ENCODE measurements at regions not wholly inside any gene's neighbourhood (a gene's known extent, or its start where the extent isn't known, plus 50 kb on each side); places are given as distances from the start of the nearest gene placed in this dataset.

DNA sequence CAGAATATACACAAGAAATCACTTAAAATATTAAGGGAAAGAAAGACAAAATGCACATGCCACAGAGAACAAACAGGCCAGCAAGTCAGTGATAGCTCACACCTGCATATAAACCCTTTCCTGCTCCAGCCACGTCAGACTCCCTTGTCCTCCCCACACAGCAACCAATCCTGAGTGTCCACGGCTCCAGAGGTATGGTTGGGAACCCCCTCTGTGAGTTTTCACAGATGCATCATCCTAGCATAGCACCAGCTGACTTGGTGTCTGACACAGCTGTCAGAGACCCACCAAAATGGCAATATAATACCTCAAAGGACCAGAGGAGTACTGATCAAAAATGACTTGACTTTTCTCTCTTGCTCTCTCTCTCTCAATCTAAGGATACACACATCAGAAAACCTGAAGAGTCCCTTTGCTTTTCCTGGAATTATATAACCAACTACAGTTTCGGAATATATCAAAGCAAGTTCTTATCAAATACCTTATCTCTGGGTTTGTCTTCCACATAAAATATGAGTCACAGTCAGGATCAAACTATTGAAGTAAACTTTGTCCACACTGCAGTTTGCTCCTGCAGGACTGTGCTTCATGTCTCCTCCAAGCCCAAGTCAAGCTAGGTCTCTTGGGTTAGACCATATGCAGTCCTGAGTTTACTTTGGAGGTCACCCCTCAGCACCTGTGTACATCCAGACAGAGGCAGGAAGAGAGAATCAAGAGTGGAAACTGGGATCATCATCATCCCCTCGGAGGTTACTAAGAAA is 187.1 kb upstream of the THBS1 start:
- Histone ChIP-seq H3K36me3 (ENCODE audit: insufficient read depth, low read length) (no peaks in the 10 kb centered on the region), H3K4me3 (ENCODE audit: low read length) (no peak overlapping the region), H3K4me1 (ENCODE audit: insufficient read depth, low read length) (no peaks in the 10 kb centered on the region), H3K27me3 (ENCODE audit: insufficient read depth, low read length, poor library complexity, severe bottlenecking) (no peaks in the 10 kb centered on the region), H3K9me3 (ENCODE audit: low read length) (no peaks in the 10 kb centered on the region), H3K27ac (ENCODE audit: low read depth, low read length) (no peak overlapping the region)
- Mint-ChIP-seq H3K4me1 (no peaks in the 10 kb centered on the region), H3K9me3 (peaks cover 0 to 2% (median 0%) of the 10 kb centered on the region in 5 donors), H3K4me3 (no peak overlapping the region), H3K27me3 (peaks cover 6 to 29% of the 10 kb centered on the region in 2 donors), H3K27ac (no peak overlapping the region), H3K36me3 (no peaks in the 10 kb centered on the region)
- no peak for DNase-seq
- ChIA-PET CTCF (no interaction called here), POLR2A (no interaction called here)

DNA sequence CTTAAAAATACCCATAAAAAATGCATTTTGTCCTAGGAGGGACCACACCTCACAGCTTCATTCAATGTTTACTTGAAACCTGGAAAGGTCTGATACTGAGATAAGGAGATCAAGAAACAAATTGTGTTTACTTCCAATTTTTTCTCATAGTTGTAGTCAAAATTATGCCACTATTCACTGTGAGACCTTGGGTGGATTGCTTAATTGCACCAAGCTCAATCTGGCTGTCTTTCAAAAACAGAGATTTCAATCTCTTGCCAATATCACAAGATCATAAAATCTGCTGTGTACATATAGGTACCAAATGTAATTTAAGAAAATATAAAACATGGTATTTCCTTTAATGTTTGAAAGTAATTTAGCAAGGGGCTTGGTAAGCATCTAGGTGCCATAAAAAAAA is 186.4 kb upstream of the THBS1 start:
- H3K4me1 Mint-ChIP-seq: no peaks in the 10 kb centered on the region
- no peak overlapping the region for H3K4me3 ChIP-seq (ENCODE audit: low read length)
- H3K9me3 ChIP-seq (ENCODE audit: low read length): no peaks in the 10 kb centered on the region
- no peaks in the 10 kb centered on the region for H3K36me3 ChIP-seq (ENCODE audit: insufficient read depth, low read length)
- no peaks in the 10 kb centered on the region for H3K36me3 Mint-ChIP-seq
- no peaks in the 10 kb centered on the region for H3K27me3 ChIP-seq (ENCODE audit: insufficient read depth, low read length, poor library complexity, severe bottlenecking)
- H3K27me3 Mint-ChIP-seq: peaks cover 6 to 28% of the 10 kb centered on the region in 2 donors
- no peak overlapping the region for H3K27ac ChIP-seq (ENCODE audit: low read depth, low read length)
- CTCF ChIA-PET: no interaction called here
- H3K4me3 Mint-ChIP-seq: no peak overlapping the region
- H3K9me3 Mint-ChIP-seq: peaks cover 0 to 2% (median 0%) of the 10 kb centered on the region in 5 donors
- no peak overlapping the region for H3K27ac Mint-ChIP-seq
- DNase-seq: no peak
- POLR2A ChIA-PET: no interaction called here
- no peaks in the 10 kb centered on the region for H3K4me1 ChIP-seq (ENCODE audit: insufficient read depth, low read length)

DNA sequence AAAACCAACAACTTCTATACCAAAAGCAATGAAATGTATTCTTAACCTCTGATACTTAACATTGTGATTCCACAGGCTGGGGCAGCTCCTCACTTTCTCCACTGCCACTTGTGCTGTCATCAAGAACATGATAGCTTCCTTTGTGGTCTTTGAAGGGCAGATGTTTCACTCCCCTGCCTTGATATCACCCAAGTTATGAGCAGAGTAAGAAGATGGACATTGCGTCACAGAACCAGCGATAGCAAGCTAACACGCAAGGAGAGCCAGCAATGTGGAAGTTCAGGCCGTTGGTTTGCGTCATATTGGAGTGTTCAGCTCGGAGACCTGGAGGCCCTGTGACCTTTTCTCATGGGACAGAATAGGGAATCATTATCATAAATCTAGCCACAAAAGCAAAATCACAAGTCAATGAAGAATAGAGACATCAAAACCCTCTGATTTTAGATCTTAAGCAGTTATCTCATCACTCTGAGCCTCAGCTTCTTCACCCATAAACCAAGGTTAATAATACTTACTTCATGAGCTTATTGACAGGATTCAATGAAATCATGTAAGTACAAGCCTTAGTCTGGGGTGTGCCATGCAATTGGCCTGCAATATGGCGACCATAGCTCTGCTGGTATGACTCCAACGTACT is 183.8 kb upstream of the THBS1 start:
- CTCF ChIA-PET: no interaction called here
- no peak overlapping the region for H3K27ac Mint-ChIP-seq
- DNase-seq: no peak
- no peak overlapping the region for H3K4me3 Mint-ChIP-seq
- H3K9me3 Mint-ChIP-seq: peaks cover 0 to 2% (median 0%) of the 10 kb centered on the region in 5 donors
- H3K9me3 ChIP-seq (ENCODE audit: low read length): no peaks in the 10 kb centered on the region
- H3K36me3 Mint-ChIP-seq: no peaks in the 10 kb centered on the region
- peaks cover 6 to 19% of the 10 kb centered on the region in 2 donors for H3K27me3 Mint-ChIP-seq
- H3K36me3 ChIP-seq (ENCODE audit: insufficient read depth, low read length): no peaks in the 10 kb centered on the region
- POLR2A ChIA-PET: no interaction called here
- no peaks in the 10 kb centered on the region for H3K4me1 ChIP-seq (ENCODE audit: insufficient read depth, low read length)
- no peaks in the 10 kb centered on the region for H3K4me1 Mint-ChIP-seq
- no peak overlapping the region for H3K27ac ChIP-seq (ENCODE audit: low read depth, low read length)
- H3K27me3 ChIP-seq (ENCODE audit: insufficient read depth, low read length, poor library complexity, severe bottlenecking): no peaks in the 10 kb centered on the region
- H3K4me3 ChIP-seq (ENCODE audit: low read length): no peak overlapping the region

DNA sequence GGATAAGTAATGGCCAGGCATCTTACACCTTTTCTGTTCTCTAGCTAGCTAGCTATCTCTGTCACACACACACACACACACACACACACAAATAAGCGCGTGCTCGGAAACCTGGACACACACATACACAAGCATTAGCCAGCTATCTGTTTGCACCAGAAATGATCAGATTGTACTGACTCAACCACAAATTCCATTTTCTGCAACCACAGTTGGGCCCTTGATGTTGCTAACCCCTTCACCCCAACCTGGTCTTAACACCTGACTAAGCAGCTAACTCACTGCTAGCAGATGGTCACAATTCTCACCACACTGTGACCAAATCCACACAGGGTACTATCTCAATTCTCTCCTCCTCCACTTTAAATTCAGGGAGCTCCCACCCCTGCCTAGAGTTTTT is 183.0 kb upstream of the THBS1 start:
- no peaks in the 10 kb centered on the region for H3K27me3 ChIP-seq (ENCODE audit: insufficient read depth, low read length, poor library complexity, severe bottlenecking)
- Mint-ChIP-seq H3K9me3 (peaks cover 0 to 2% (median 0%) of the 10 kb centered on the region in 5 donors), H3K4me1 (no peaks in the 10 kb centered on the region), H3K27ac (no peak overlapping the region), H3K4me3 (no peak overlapping the region), H3K27me3 (peaks cover 6 to 23% of the 10 kb centered on the region in 2 donors), H3K36me3 (no peaks in the 10 kb centered on the region)
- no peaks in the 10 kb centered on the region for H3K36me3 ChIP-seq (ENCODE audit: insufficient read depth, low read length)
- no peaks in the 10 kb centered on the region for H3K9me3 ChIP-seq (ENCODE audit: low read length)
- no peaks in the 10 kb centered on the region for H3K4me1 ChIP-seq (ENCODE audit: insufficient read depth, low read length)
- no peak overlapping the region for H3K4me3 ChIP-seq (ENCODE audit: low read length)
- no peak for DNase-seq
- POLR2A ChIA-PET: interaction anchor here (0.5 kb wide), 1 partner anchor 13 kb away, joined by 3 read pairs; no protein-coding TSS in a partner anchor
- CTCF ChIA-PET: no interaction called here
- no peak overlapping the region for H3K27ac ChIP-seq (ENCODE audit: low read depth, low read length)

DNA sequence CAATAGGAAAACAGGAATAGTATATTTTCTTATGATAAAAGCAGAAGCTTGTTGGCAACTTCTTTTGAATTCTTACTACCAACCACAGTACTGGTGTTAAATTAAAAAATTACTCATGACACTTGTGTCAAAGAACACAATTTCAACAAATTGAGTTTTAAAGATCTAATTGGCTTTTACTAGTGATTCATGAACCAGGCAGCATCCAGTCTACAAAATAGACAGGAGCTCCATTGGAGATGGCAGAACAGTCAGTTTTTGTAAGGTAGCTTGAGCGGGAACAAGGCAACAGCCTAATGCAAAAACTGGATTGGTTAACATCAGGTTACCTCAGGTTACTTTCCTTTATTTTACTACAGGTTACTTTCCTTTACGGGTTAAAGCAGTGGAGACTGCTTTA is 181.3 kb upstream of the THBS1 start:
- Mint-ChIP-seq H3K9me3 (no peaks in the 10 kb centered on the region), H3K27ac (no peak overlapping the region), H3K4me3 (no peak overlapping the region), H3K36me3 (no peaks in the 10 kb centered on the region), H3K27me3 (peaks cover 6 to 17% of the 10 kb centered on the region in 2 donors), H3K4me1 (no peaks in the 10 kb centered on the region)
- ChIA-PET CTCF (no interaction called here), POLR2A (no interaction called here)
- no peak overlapping the region for H3K4me3 ChIP-seq (ENCODE audit: low read length)
- DNase-seq: no peak
- H3K27me3 ChIP-seq (ENCODE audit: insufficient read depth, low read length, poor library complexity, severe bottlenecking): no peaks in the 10 kb centered on the region
- H3K9me3 ChIP-seq (ENCODE audit: low read length): no peaks in the 10 kb centered on the region
- no peaks in the 10 kb centered on the region for H3K36me3 ChIP-seq (ENCODE audit: insufficient read depth, low read length)
- H3K4me1 ChIP-seq (ENCODE audit: insufficient read depth, low read length): no peaks in the 10 kb centered on the region
- H3K27ac ChIP-seq (ENCODE audit: low read depth, low read length): no peak overlapping the region

DNA sequence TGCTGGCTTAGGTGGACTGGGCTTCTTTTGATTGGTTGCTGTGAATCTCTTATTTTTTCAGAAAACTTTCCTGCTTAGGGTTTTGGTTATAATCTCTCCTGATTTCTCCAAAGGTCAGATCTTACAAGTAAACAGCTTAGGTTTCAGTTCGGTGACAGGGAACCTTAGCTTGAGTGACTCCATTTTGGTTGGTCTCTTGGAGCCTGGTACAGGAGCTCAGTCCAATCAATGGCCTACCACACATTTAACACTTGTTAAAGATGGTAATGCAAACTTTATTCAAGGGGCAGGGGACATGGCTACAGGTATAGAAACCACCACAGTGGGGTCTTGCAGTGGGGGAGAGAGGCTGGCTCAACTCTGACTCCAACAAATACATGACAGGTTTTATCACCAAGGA is 180.9 kb upstream of the THBS1 start:
- no peak overlapping the region for H3K4me3 Mint-ChIP-seq
- ChIA-PET POLR2A (no interaction called here), CTCF (no interaction called here)
- no peak for DNase-seq
- Histone ChIP-seq H3K4me3 (ENCODE audit: low read length) (no peak overlapping the region), H3K36me3 (ENCODE audit: insufficient read depth, low read length) (no peaks in the 10 kb centered on the region), H3K9me3 (ENCODE audit: low read length) (no peaks in the 10 kb centered on the region), H3K27me3 (ENCODE audit: insufficient read depth, low read length, poor library complexity, severe bottlenecking) (no peaks in the 10 kb centered on the region), H3K4me1 (ENCODE audit: insufficient read depth, low read length) (no peaks in the 10 kb centered on the region), H3K27ac (ENCODE audit: low read depth, low read length) (no peak overlapping the region)
- no peaks in the 10 kb centered on the region for H3K4me1 Mint-ChIP-seq
- H3K27ac Mint-ChIP-seq: peak overlapping the region in 1 of 8 donors; percentile 30
- peaks cover 8 to 17% of the 10 kb centered on the region in 2 donors for H3K27me3 Mint-ChIP-seq
- no peaks in the 10 kb centered on the region for H3K36me3 Mint-ChIP-seq
- no peaks in the 10 kb centered on the region for H3K9me3 Mint-ChIP-seq

DNA sequence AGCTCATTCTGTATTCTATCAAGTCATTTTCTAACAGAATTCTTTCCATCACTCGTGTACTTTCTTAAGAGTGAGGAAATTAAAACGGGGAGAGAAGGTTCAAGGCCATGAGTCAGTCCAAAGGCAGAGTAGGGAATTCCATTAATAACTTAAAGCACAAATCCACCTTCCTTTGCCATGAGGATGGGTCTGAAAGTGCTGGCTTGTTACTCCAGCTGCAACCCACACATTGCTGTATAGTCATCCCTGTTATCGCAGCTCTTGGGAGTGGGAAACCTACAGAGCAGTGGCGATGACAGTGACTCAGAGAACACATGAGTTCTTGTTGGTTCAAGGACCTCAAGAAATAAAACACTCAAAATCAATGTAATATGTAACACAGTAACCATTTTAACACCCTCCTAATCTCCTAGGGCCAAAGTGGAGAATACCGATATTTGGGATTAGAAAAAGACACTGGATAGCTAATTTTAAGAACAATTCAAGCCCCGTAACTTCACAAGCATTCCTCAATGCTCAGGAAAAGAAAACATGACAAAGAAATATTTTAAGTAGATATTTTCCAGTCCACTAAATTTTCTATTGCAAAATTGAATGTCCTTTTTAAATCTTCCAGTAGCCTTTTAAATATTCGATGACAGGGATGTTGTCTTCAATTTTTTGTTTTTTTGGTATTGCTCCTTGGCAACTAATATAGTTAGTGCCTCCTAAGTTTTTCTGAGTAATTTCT is 179.9 kb upstream of the THBS1 start:
- DNase-seq: no peak
- H3K27ac Mint-ChIP-seq: no peak overlapping the region
- no peaks in the 10 kb centered on the region for H3K36me3 ChIP-seq (ENCODE audit: insufficient read depth, low read length)
- POLR2A ChIA-PET: no interaction called here
- H3K4me1 ChIP-seq (ENCODE audit: insufficient read depth, low read length): no peaks in the 10 kb centered on the region
- H3K27me3 Mint-ChIP-seq: peaks cover 2 to 17% of the 10 kb centered on the region in 2 donors
- no peak overlapping the region for H3K27ac ChIP-seq (ENCODE audit: low read depth, low read length)
- H3K4me3 Mint-ChIP-seq: no peak overlapping the region
- no peaks in the 10 kb centered on the region for H3K9me3 ChIP-seq (ENCODE audit: low read length)
- no peaks in the 10 kb centered on the region for H3K36me3 Mint-ChIP-seq
- H3K4me3 ChIP-seq (ENCODE audit: low read length): no peak overlapping the region
- no peaks in the 10 kb centered on the region for H3K27me3 ChIP-seq (ENCODE audit: insufficient read depth, low read length, poor library complexity, severe bottlenecking)
- no peaks in the 10 kb centered on the region for H3K4me1 Mint-ChIP-seq
- CTCF ChIA-PET: no interaction called here
- no peaks in the 10 kb centered on the region for H3K9me3 Mint-ChIP-seq

DNA sequence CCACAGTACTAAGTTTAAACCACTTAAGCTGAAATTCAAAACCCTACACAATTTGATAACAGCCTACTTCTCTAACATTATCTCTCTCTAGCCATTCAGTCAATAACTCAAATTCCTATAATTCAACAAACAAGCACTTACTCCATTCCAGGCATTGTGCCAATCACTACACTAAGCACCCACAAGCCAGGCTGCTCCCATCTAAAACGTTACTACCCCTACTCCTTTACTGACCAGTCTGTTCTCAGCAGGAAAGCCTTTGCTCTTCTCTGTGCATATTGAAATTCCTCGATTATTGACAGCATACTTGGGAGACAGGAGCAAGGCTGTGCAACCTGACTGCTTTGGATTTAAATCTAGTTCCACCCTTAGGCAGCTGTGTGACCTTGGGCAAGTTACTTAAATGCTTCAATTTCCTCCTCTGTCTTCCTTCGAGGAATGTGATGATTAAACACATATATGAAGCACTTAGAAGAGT is 177.2 kb upstream of the THBS1 start:
- Mint-ChIP-seq H3K9me3 (no peaks in the 10 kb centered on the region), H3K27me3 (peaks cover 2 to 37% of the 10 kb centered on the region in 2 donors), H3K36me3 (no peaks in the 10 kb centered on the region), H3K27ac (peak overlapping the region in 1 of 8 donors; percentile 12), H3K4me3 (no peak overlapping the region), H3K4me1 (no peaks in the 10 kb centered on the region)
- DNase-seq: no peak
- CTCF ChIA-PET: no interaction called here
- no peaks in the 10 kb centered on the region for H3K36me3 ChIP-seq (ENCODE audit: insufficient read depth, low read length)
- H3K4me1 ChIP-seq (ENCODE audit: insufficient read depth, low read length): no peaks in the 10 kb centered on the region
- POLR2A ChIA-PET: no interaction called here
- H3K27me3 ChIP-seq (ENCODE audit: insufficient read depth, low read length, poor library complexity, severe bottlenecking): no peaks in the 10 kb centered on the region
- H3K27ac ChIP-seq (ENCODE audit: low read depth, low read length): no peak overlapping the region
- H3K9me3 ChIP-seq (ENCODE audit: low read length): no peaks in the 10 kb centered on the region
- no peak overlapping the region for H3K4me3 ChIP-seq (ENCODE audit: low read length)
